Activated naive CD4-positive, alpha-beta T cell treated with anti-CD3 and anti-CD28 coated beads, Interleukin-2, amount 10 ng/mL, durations not matched to agents 7 days and 5 days (primary cell): ENCODE measurements at regions not wholly inside any gene's neighbourhood (a gene's known extent, or its start where the extent isn't known, plus 50 kb on each side); places are given as distances from the start of the nearest gene placed in this dataset.
"Not testable (repeated sequence)": the region's sequence is repeated elsewhere in the genome, so short reads cannot be mapped to it uniquely, and the experiment has no call there.

Experiments used
- CTCF ChIA-PET: fragments of 350-600 bp; sonication (Branson Sonifier 250); formaldehyde crosslinking; loops from one replicate; lab custom pipeline; 2021; ENCODE audit warnings: antibody characterized with exemption; lab: Charles Lee
- DNase-seq: peaks from one replicate; pipeline ENCODE4 v3.0.0-alpha.2; 2020
- H3K27ac Mint-ChIP-seq: one replicate; pipeline ENCODE4 v1.8.0; 2021; ENCODE audit warnings: mild to moderate bottlenecking, moderate library complexity, mixed read lengths
- H3K27me3 Mint-ChIP-seq: one replicate; pipeline ENCODE4 v1.8.0; 2021; ENCODE audit warnings: mild to moderate bottlenecking, mixed read lengths
- H3K36me3 Mint-ChIP-seq: one replicate; pipeline ENCODE4 v1.8.0; 2021; ENCODE audit warnings: mixed read lengths
- H3K4me1 Mint-ChIP-seq: one replicate; pipeline ENCODE4 v1.8.0; 2021; ENCODE audit warnings: mixed read lengths
- H3K4me3 Mint-ChIP-seq: one replicate; pipeline ENCODE4 v1.8.0; 2021; ENCODE audit warnings: mild to moderate bottlenecking, moderate library complexity, mixed read lengths
- H3K9me3 Mint-ChIP-seq: one replicate; pipeline ENCODE4 v1.8.0; 2021; ENCODE audit warnings: mixed read lengths

- peaks cover 2% of the 10 kb centered on the region for H3K4me1 Mint-ChIP-seq
- no peak overlapping the region for H3K27ac Mint-ChIP-seq
- CTCF ChIA-PET, result no interaction called here
- H3K36me3 Mint-ChIP-seq, result no peaks in the 10 kb centered on the region
- no peak overlapping the region for H3K4me3 Mint-ChIP-seq
- H3K27me3 Mint-ChIP-seq, result peaks cover 28% of the 10 kb centered on the region
- no peak for DNase-seq
- H3K9me3 Mint-ChIP-seq, result no peaks in the 10 kb centered on the region
Measured at GRCh38 chr7:152564656-152565250, 111.2 kb downstream of the XRCC2 start.

DNA sequence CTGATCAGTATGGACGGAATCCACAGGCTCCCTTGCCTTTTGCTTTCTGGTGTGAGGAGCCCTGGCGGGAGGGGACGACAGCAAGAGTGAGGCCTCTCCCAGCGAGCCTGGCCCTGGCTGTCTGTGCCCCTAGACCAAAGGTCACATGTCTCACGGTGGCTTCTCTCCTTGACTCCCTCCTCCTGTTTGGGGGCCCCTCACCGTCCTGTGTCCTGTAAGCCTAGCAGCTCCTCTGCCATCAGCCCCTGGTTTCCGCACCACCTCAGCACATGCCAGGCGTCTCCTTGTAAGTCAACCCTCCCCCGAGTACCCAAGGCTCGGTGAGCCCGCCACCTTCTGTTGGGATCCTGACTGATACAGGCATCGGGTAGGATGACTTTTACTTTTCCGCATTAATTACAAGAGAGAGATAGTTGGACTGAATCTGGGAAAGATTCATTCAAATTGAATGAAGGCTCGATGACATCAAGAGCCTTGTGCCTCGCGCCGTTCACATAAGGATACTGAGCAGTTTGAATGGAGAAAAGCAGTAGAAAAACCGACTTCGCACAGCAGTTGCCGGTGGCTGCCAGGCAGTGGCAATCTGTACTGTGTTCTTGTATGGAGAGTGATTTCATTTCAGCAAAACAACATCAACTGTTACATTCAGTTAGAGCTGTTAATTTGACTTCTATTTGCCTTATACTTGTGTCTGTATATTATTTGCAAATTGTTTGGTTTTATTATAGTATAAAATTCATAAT is 119.8 kb downstream of the XRCC2 start:
- no peaks in the 10 kb centered on the region for H3K36me3 Mint-ChIP-seq
- H3K9me3 Mint-ChIP-seq, result no peaks in the 10 kb centered on the region
- CTCF ChIA-PET, result no interaction called here
- no peak overlapping the region for H3K4me3 Mint-ChIP-seq
- H3K27me3 Mint-ChIP-seq, result no peaks in the 10 kb centered on the region
- no peaks in the 10 kb centered on the region for H3K4me1 Mint-ChIP-seq
- DNase-seq, result no peak
- no peak overlapping the region for H3K27ac Mint-ChIP-seq

GRCh38 chr7:152553671-152554317 is 118.0 kb upstream of the KMT2C start:
- no peak overlapping the region for H3K4me3 Mint-ChIP-seq
- CTCF ChIA-PET, result no interaction called here
- H3K9me3 Mint-ChIP-seq, result no peaks in the 10 kb centered on the region
- no peaks in the 10 kb centered on the region for H3K36me3 Mint-ChIP-seq
- no peaks in the 10 kb centered on the region for H3K27me3 Mint-ChIP-seq
- H3K4me1 Mint-ChIP-seq, result no peaks in the 10 kb centered on the region
- no peak for DNase-seq
- no peak overlapping the region for H3K27ac Mint-ChIP-seq

GRCh38 chr7:152551304-152552036 is 115.7 kb upstream of the KMT2C start:
- CTCF ChIA-PET, result interaction anchor here (0.6 to 0.7 kb wide), 2 partner anchors 56 to 1280 kb away, joined by 3 read pairs; no protein-coding TSS in a partner anchor
- H3K36me3 Mint-ChIP-seq, result no peaks in the 10 kb centered on the region
- DNase-seq, result no peak
- H3K27ac Mint-ChIP-seq, result no peak overlapping the region
- H3K4me1 Mint-ChIP-seq, result no peaks in the 10 kb centered on the region
- no peaks in the 10 kb centered on the region for H3K9me3 Mint-ChIP-seq
- no peak overlapping the region for H3K4me3 Mint-ChIP-seq
- H3K27me3 Mint-ChIP-seq, result no peaks in the 10 kb centered on the region

DNA sequence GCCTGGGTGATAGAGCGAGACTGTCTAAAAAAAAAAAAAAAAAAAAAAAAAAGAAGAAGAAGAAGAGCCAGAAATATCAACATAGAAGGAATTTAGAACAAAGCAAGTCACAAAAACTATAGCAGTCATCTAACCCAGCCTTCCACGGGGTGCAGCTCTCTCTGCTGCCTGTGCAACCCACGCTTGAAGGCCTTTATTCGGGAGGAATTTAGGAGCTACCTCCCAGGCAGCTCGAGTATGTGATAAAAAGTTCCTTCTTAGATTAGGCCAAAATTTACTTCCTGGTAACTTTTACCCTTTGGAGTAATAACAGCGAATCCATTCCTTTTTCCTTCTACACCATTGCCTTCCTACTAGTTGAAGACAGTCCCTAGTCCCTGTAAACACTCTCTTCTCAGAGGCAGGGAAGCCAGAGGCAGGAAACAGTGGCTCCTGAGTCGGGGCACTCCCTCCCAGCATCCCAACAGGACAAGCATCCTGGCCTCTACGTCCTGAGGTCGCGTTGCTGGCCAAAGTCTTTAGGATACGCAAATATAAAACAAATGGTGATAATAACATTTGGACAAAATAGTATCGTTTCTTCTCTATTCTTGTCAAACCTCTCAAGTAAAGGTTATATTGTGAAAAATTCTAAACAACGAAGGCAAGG is 109.3 kb upstream of the KMT2C start:
- Mint-ChIP-seq H3K9me3 (no peaks in the 10 kb centered on the region), H3K36me3 (no peaks in the 10 kb centered on the region), H3K4me3 (no peak overlapping the region), H3K27ac (no peak overlapping the region), H3K27me3 (no peaks in the 10 kb centered on the region), H3K4me1 (no peaks in the 10 kb centered on the region)
- CTCF ChIA-PET, result no interaction called here
- no peak for DNase-seq

DNA sequence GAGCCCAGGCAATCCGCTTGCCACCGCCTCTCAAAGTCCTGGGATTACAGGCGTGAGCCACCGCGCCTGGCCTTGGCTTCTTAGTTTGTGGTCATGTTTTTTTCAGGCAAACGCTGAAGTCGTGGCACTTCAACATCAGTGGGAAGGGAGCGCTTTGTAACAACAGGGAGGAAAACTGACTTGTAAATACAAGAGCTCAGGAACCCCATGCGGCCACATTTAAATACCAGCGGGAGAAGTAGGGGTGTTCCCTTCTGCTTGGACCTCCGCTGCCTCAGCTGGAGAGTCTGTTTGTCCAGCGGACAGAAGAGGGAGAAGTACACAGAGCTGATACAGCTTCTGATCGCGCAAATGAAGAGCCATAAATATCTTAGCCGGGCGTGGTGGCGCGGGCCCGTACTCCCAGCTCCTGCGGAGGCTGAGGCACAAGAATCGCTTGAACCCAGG is 108.7 kb upstream of the KMT2C start:
- no peaks in the 10 kb centered on the region for H3K4me1 Mint-ChIP-seq
- DNase-seq, result no peak

GRCh38 chr7:152543799-152544198 is 108.0 kb upstream of the KMT2C start:
- CTCF ChIA-PET, result no interaction called here
- no peaks in the 10 kb centered on the region for H3K9me3 Mint-ChIP-seq
- H3K27me3 Mint-ChIP-seq, result no peaks in the 10 kb centered on the region
- H3K36me3 Mint-ChIP-seq, result no peaks in the 10 kb centered on the region
- H3K4me3 Mint-ChIP-seq, result no peak overlapping the region
- H3K4me1 Mint-ChIP-seq, result no peaks in the 10 kb centered on the region
- H3K27ac Mint-ChIP-seq, result no peak overlapping the region
- DNase-seq, result no peak

More for the DNA sequence above, 108.7 kb upstream of the KMT2C start:
- Mint-ChIP-seq H3K27ac (no peak overlapping the region), H3K9me3 (no peaks in the 10 kb centered on the region), H3K36me3 (no peaks in the 10 kb centered on the region), H3K27me3 (no peaks in the 10 kb centered on the region), H3K4me3 (no peak overlapping the region)
- CTCF ChIA-PET, result no interaction called here

GRCh38 chr7:152541892-152542291 is 106.1 kb upstream of the KMT2C start:
- H3K27ac Mint-ChIP-seq, result no peak overlapping the region
- no peak for DNase-seq
- CTCF ChIA-PET, result no interaction called here
- H3K4me3 Mint-ChIP-seq, result no peak overlapping the region
- no peaks in the 10 kb centered on the region for H3K27me3 Mint-ChIP-seq
- no peaks in the 10 kb centered on the region for H3K36me3 Mint-ChIP-seq
- H3K4me1 Mint-ChIP-seq, result no peaks in the 10 kb centered on the region
- H3K9me3 Mint-ChIP-seq, result no peaks in the 10 kb centered on the region

DNA sequence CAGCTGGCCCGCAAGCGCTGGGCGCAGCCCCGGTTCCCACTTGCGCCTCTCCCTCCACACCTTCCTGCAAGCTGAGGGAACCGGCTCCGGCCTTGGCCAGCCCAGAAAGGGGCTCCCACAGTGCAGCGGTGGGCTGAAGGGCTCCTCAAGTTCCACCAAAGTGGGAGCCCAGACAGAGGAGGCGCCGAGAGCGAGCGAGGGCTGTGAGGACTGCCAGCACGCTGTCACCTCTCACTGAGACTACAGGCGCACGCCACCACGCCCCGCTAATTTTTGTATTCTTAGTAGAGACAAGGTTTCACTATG is 103.3 kb upstream of the KMT2C start:
- H3K27ac Mint-ChIP-seq, H3K27me3 Mint-ChIP-seq, H3K9me3 Mint-ChIP-seq, H3K36me3 Mint-ChIP-seq, CTCF ChIA-PET, DNase-seq, H3K4me3 Mint-ChIP-seq, H3K4me1 Mint-ChIP-seq: not testable (repeated sequence)

DNA sequence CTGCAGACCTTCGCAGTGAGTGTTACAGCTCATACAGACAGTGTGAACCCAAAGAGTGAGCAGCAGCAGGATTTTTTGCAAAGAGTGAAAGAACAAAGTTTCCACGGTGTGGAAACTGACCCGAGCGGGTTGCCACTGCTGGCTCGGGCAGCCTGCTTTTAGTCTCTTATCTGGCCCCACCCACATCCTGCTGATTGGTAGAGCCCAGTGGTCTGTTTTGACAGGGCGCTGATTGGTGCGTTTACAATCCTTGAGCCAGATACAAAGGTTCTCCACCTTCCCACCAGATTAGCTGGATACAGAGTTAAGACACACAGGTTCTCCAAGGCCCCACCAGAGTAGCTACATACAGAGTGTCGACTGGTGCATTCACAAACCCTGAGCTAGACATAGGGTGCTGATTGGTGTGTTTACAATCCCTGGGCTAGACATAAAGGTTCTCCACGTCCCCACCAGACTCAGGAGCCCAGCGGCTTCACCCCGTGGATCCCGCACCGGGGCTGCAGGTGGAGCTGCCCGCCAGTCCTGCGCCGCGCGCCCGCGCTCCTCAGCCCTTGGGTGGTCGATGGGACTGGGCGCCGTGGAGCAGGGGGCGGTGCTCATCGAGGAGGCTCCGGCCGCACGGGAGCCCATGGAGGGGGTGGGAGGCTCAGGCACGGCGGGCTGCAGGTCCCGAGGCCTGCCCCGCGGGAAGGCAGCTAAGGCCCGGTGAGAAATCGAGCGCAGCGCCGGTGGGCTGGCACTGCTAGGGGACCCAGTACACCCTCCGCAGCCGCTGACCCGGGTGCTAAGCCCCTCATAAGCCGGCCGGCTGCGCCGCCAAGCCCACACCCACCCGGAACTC is 102.8 kb upstream of the KMT2C start:
- H3K4me1 Mint-ChIP-seq, DNase-seq, H3K27me3 Mint-ChIP-seq, H3K4me3 Mint-ChIP-seq, H3K9me3 Mint-ChIP-seq, H3K36me3 Mint-ChIP-seq: not testable (repeated sequence)
- peak overlapping the region; percentile 42 for H3K27ac Mint-ChIP-seq
- CTCF ChIA-PET, result interaction anchor here (0.6 kb wide), 1 partner anchor 199 kb away, joined by 3 read pairs; no protein-coding TSS in a partner anchor

DNA sequence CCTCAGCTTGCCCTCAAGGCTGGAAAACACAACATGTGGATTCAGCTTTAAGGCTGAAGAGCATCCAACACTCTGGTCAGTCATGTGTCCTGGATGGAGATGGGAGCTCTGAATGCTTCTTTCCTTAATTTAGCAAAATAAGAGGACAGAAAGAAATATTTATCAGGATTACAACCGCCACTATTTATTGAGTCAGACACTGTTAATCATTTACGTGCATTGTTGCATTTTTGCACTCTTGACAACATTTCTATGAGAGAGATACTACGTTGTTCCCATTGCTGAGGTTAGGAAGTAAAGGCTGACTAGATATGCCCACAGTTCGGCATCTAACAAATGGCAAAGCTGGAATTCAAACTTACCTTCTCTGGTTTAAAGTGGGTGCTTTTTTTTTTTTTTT is 101.8 kb upstream of the KMT2C start:
- no peak for DNase-seq
- Mint-ChIP-seq H3K36me3 (no peaks in the 10 kb centered on the region), H3K4me3 (no peak overlapping the region), H3K4me1 (no peaks in the 10 kb centered on the region), H3K27ac (no peak overlapping the region), H3K9me3 (no peaks in the 10 kb centered on the region), H3K27me3 (no peaks in the 10 kb centered on the region)
- CTCF ChIA-PET, result interaction anchor here (0.6 kb wide), 1 partner anchor 198 kb away, joined by 3 read pairs; no protein-coding TSS in a partner anchor

DNA sequence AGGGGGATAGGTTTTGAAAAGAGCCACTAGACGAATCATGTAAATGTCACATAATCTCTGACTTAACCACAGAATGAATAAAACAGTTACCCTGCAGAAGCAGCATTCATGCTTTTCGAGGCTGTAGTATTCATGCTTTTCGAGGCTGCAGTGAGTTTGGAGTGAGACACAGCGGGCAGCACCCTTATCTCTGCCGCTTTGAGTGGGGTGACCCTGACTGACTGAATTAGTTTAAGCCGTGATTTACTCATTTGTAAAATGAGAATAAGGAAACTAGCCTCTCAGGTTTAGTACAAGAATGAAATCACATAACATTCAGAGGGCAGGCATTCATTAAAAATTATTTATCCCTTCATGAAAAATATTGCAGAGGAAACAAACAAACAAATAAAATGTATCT is 92.8 kb upstream of the KMT2C start:
- Mint-ChIP-seq H3K4me1 (no peaks in the 10 kb centered on the region), H3K27ac (no peak overlapping the region), H3K36me3 (no peaks in the 10 kb centered on the region), H3K4me3 (no peak overlapping the region), H3K27me3 (no peaks in the 10 kb centered on the region), H3K9me3 (peaks cover 4% of the 10 kb centered on the region)
- no peak for DNase-seq
- CTCF ChIA-PET, result no interaction called here

GRCh38 chr7:152527610-152528032 is 91.8 kb upstream of the KMT2C start:
- no peak overlapping the region for H3K4me3 Mint-ChIP-seq

More at GRCh38 chr7:152527610-152528032, 91.8 kb upstream of the KMT2C start:
- peaks cover 4% of the 10 kb centered on the region for H3K9me3 Mint-ChIP-seq
- H3K4me1 Mint-ChIP-seq, result no peaks in the 10 kb centered on the region
- no peak overlapping the region for H3K27ac Mint-ChIP-seq
- H3K27me3 Mint-ChIP-seq, result peaks cover 3% of the 10 kb centered on the region
- CTCF ChIA-PET, result no interaction called here
- DNase-seq, result no peak
- H3K36me3 Mint-ChIP-seq, result no peaks in the 10 kb centered on the region
